ENCODE measurements at regions not wholly inside any gene's neighbourhood (a gene's known extent, or its start where the extent isn't known, plus 50 kb on each side); places are given as distances from the start of the nearest gene placed in this dataset.

GRCh38 chr18:43420091-43420490, 142.8 kb upstream of the SYT4 start:
- intact Hi-C loops (cut with DNase I, micrococcal nuclease): no loop called here
- no peaks in the 10 kb centered on the region for H3K9me3 Mint-ChIP-seq
- ChIA-PET CTCF (no interaction called here), POLR2A (no interaction called here)
- H3K27ac Mint-ChIP-seq: no peak overlapping the region
- H3K27me3 Mint-ChIP-seq: no peaks in the 10 kb centered on the region
- H3K36me3 Mint-ChIP-seq (ENCODE audit: low read depth): no peaks in the 10 kb centered on the region
- DNase-seq (no peak), ATAC-seq (ENCODE audit: poor library complexity) (no peak)
- peaks cover 0 to 3% of the 10 kb centered on the region in 2 experiments for H3K9me3 ChIP-seq (ENCODE audit: control insufficient read depth in 1 of 2, insufficient read depth in 1 of 2, low read length in 2 of 2)
- H3K4me1 ChIP-seq (ENCODE audit: insufficient read depth, low read length): no peaks in the 10 kb centered on the region
- no peak overlapping the region for H3K4me3 ChIP-seq (ENCODE audit: low read length)
- no peaks in the 10 kb centered on the region for H3K36me3 ChIP-seq (ENCODE audit: insufficient read depth, low read length)
- H3K27ac ChIP-seq (ENCODE audit: low read depth in 1 of 2, low read length in 2 of 2): no peak overlapping the region
- H3K27me3 ChIP-seq (ENCODE audit: control insufficient read depth in 1 of 2, insufficient read depth in 2 of 2, low read length in 2 of 2): no peaks in the 10 kb centered on the region
- no peak for TF ChIP-seq CTCF (IDR thresholded peaks at IDR 0.05)
- H3K4me3 Mint-ChIP-seq: no peak overlapping the region
- H3K4me1 Mint-ChIP-seq (ENCODE audit: low read depth): no peaks in the 10 kb centered on the region

- DNase-seq: no peak
- Histone ChIP-seq H3K4me3 (ENCODE audit: low read length) (no peak overlapping the region), H3K36me3 (ENCODE audit: insufficient read depth, low read length) (no peaks in the 10 kb centered on the region), H3K9me3 (ENCODE audit: control insufficient read depth in 1 of 2, insufficient read depth in 1 of 2, low read length in 2 of 2) (peaks cover 0 to 3% of the 10 kb centered on the region in 2 experiments), H3K27me3 (ENCODE audit: control insufficient read depth in 1 of 2, insufficient read depth in 2 of 2, low read length in 2 of 2) (no peaks in the 10 kb centered on the region), H3K27ac (ENCODE audit: low read depth in 1 of 2, low read length in 2 of 2) (no peak overlapping the region), H3K4me1 (ENCODE audit: insufficient read depth, low read length) (no peaks in the 10 kb centered on the region)
- POLR2A ChIA-PET: no interaction called here
- no peaks in the 10 kb centered on the region for H3K27me3 Mint-ChIP-seq
- H3K4me3 Mint-ChIP-seq: no peak overlapping the region
- no peaks in the 10 kb centered on the region for H3K9me3 Mint-ChIP-seq
- no peak for TF ChIP-seq CTCF (IDR thresholded peaks at IDR 0.05)
- intact Hi-C loops (cut with DNase I, micrococcal nuclease): no loop called here
- no peak for ATAC-seq (ENCODE audit: poor library complexity)
- H3K4me1 Mint-ChIP-seq (ENCODE audit: low read depth): no peaks in the 10 kb centered on the region
- H3K27ac Mint-ChIP-seq: no peak overlapping the region
- CTCF ChIA-PET: no interaction called here
- H3K36me3 Mint-ChIP-seq (ENCODE audit: low read depth): no peaks in the 10 kb centered on the region
Measured at GRCh38 chr18:43420950-43421349, 143.7 kb upstream of the SYT4 start.

- peaks cover 0 to 7% of the 10 kb centered on the region in 2 experiments for H3K9me3 ChIP-seq (ENCODE audit: control insufficient read depth in 1 of 2, insufficient read depth in 1 of 2, low read length in 2 of 2)
- ATAC-seq (ENCODE audit: poor library complexity) (no peak), DNase-seq (no peak)
- no peaks in the 10 kb centered on the region for H3K9me3 Mint-ChIP-seq
- H3K4me3 Mint-ChIP-seq: no peak overlapping the region
- H3K27me3 Mint-ChIP-seq: no peaks in the 10 kb centered on the region
- H3K4me1 ChIP-seq (ENCODE audit: insufficient read depth, low read length): no peaks in the 10 kb centered on the region
- H3K27ac Mint-ChIP-seq: no peak overlapping the region
- no peak overlapping the region for H3K4me3 ChIP-seq (ENCODE audit: low read length)
- intact Hi-C loops (cut with DNase I, micrococcal nuclease): no loop called here
- no peak overlapping the region for H3K27ac ChIP-seq (ENCODE audit: low read depth in 1 of 2, low read length in 2 of 2)
- POLR2A ChIA-PET: no interaction called here
- no peaks in the 10 kb centered on the region for H3K36me3 ChIP-seq (ENCODE audit: insufficient read depth, low read length)
- no peaks in the 10 kb centered on the region for H3K27me3 ChIP-seq (ENCODE audit: control insufficient read depth in 1 of 2, insufficient read depth in 2 of 2, low read length in 2 of 2)
- no peak for TF ChIP-seq CTCF (IDR thresholded peaks at IDR 0.05)
- H3K36me3 Mint-ChIP-seq (ENCODE audit: low read depth): no peaks in the 10 kb centered on the region
- no peaks in the 10 kb centered on the region for H3K4me1 Mint-ChIP-seq (ENCODE audit: low read depth)
- CTCF ChIA-PET: no interaction called here
Measured at GRCh38 chr18:43422518-43422917, 145.2 kb upstream of the SYT4 start.
